ENCODE measurements at regions not wholly inside any gene's neighbourhood (a gene's known extent, or its start where the extent isn't known, plus 50 kb on each side); places are given as distances from the start of the nearest gene placed in this dataset.
"Not testable (repeated sequence)": the region's sequence is repeated elsewhere in the genome, so short reads cannot be mapped to it uniquely, and the experiment has no call there.

DNA sequence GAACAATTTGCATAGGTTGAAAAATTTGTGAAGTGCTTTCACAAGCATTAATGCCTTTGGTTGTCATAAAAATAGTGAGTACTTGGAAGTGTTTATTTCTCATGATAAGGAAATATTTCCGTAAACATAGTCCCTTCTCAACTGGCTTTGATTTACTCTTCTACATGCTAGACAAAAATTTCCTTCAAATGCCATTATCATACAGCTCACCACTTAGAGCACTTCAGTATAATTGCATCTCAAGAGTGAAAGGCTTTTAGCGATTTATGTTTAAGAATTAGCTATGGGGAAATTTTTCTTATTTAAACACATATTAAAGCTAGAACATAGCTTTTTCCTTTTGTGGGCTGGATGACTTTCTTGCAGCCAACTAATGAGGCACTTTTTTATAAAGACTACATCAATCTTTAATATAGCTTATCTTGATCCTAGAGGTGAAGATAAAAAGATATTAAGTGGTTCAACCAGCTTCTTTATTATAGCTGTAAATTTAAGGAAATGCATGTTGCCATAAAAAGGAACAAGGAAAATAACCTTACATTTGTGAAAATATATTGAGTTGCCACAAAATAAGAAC is 656.8 kb downstream of the SLITRK6 start:
- ATAC-seq: no peak
- no peaks in the 10 kb centered on the region for H3K27me3 Mint-ChIP-seq
- no peak overlapping the region for H3K27ac Mint-ChIP-seq
- DNase-seq (ENCODE audit: low spot score): no peak
- peaks cover 14% of the 10 kb centered on the region for H3K9me3 Mint-ChIP-seq
- H3K4me3 Mint-ChIP-seq: no peak overlapping the region
- peaks cover 4% of the 10 kb centered on the region for H3K36me3 Mint-ChIP-seq
- no peaks in the 10 kb centered on the region for H3K4me1 Mint-ChIP-seq (ENCODE audit: low read depth in 2 of 2)

DNA sequence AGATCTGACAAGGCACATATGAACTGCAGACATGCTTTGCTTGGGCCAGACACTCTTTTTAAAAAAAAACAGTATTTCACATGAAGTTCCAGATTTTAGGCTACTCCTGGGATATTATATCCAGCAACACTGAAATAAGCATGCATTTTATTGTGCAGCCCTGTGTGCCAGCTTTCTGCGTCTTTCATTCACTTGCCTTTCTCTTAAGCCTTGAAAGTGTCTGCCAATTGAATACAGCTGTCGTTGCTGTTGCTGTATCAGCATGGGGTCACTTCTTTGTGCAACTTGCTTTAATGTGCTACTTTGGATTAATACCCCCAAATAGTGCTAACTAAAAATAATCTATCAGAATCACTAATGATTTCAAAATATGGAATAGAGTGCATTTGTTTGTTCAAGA is 657.8 kb downstream of the SLITRK6 start:
- DNase-seq (ENCODE audit: low spot score) (no peak), ATAC-seq (no peak)
- no peak overlapping the region for H3K27ac Mint-ChIP-seq
- H3K36me3 Mint-ChIP-seq: peaks cover 4% of the 10 kb centered on the region
- H3K9me3 Mint-ChIP-seq: peaks cover 14% of the 10 kb centered on the region
- H3K27me3 Mint-ChIP-seq: no peaks in the 10 kb centered on the region
- H3K4me1 Mint-ChIP-seq (ENCODE audit: low read depth in 2 of 2): no peaks in the 10 kb centered on the region
- no peak overlapping the region for H3K4me3 Mint-ChIP-seq

DNA sequence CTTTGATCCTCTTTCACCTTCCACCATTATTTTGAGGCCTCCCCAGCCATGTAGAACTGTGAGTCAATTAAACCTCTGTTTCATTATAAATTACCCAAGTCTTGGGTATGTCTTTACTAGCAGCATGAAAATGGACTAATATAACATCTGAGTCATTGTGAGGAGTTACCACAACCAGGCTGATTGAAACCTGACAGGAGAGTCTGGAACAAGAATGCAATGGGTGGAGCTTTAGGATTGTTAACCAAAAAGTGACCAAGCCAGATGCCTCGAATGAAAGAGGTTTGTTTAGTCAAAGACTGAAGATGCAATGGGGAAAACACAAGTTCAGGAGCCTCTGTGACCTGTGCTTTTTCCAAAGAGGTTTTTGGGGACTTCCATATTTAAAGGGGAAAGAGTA is 659.0 kb downstream of the SLITRK6 start:
- H3K27me3 Mint-ChIP-seq: no peaks in the 10 kb centered on the region
- peaks cover 14% of the 10 kb centered on the region for H3K9me3 Mint-ChIP-seq
- H3K27ac Mint-ChIP-seq: no peak overlapping the region
- H3K4me1 Mint-ChIP-seq (ENCODE audit: low read depth in 2 of 2): no peaks in the 10 kb centered on the region
- ATAC-seq (no peak), DNase-seq (ENCODE audit: low spot score) (no peak)
- H3K36me3 Mint-ChIP-seq: peaks cover 4% of the 10 kb centered on the region
- no peak overlapping the region for H3K4me3 Mint-ChIP-seq

DNA sequence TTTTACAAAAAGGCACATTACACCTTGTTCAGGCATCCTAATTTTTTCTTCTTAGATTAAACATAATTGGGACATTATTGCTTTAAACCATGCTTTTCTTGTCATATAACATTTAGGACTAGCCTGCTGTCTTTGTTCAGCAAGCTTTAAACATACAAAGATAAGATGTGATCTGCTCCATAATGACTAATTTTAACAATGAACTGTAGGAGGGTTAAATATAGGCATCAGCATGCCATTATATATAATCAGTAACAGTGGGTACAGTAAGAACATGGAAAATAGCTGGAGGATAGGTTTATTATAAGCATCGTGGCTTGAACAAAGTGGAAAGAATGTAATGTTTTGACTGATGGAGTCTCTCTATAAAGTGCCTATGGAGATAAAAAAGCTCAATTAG is 661.7 kb downstream of the SLITRK6 start:
- DNase-seq (ENCODE audit: low spot score) (no peak), ATAC-seq (no peak)
- Mint-ChIP-seq H3K36me3 (peaks cover 4% of the 10 kb centered on the region), H3K4me3 (no peak overlapping the region), H3K9me3 (peaks cover 15% of the 10 kb centered on the region), H3K27me3 (no peaks in the 10 kb centered on the region), H3K27ac (no peak overlapping the region), H3K4me1 (ENCODE audit: low read depth in 2 of 2) (no peaks in the 10 kb centered on the region)

DNA sequence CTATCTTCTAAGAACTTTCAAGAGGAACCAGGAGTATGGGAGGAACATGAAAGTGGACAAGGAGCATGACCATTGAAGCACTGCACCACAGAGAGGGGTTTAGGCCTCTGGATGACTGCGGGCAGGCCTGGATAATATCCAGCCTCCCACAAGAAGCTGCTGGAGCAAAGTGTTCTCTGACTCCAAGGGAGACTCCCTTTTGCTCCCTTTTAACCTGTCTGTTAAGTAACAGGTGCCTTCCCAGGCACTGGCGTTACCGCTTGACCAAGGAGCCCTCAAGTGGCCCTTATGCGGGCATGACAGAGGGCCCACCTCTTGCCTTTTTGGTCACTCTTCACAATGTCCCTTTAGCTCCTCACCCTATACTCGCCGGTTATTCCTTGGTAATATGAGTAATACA is 666.2 kb downstream of the SLITRK6 start:
- no peak for DNase-seq (ENCODE audit: low spot score)
- no peaks in the 10 kb centered on the region for H3K27me3 Mint-ChIP-seq
- H3K4me1 Mint-ChIP-seq (ENCODE audit: low read depth in 2 of 2): no peaks in the 10 kb centered on the region
- H3K27ac Mint-ChIP-seq: no peak overlapping the region
- no peak overlapping the region for H3K4me3 Mint-ChIP-seq
- ATAC-seq: no peak
- no peaks in the 10 kb centered on the region for H3K36me3 Mint-ChIP-seq
- peaks cover 5% of the 10 kb centered on the region for H3K9me3 Mint-ChIP-seq

DNA sequence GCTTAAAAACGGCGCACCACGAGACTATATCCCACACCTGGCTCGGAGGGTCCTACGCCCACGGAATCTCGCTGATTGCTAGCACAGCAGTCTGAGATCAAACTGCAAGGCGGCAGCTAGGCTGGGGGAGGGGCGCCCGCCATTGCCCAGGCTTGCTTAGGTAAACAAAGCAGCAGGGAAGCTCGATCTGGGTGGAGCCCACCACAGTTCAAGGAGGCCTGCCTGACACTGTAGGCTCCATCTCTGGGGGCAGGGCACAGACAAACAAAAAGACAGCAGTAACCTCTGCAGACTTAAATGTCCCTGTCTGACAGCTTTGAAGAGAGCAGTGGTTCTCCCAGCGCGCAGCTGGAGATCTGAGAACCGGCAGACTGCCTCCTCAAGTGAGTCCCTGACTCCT is 675.7 kb downstream of the SLITRK6 start:
- not testable (repeated sequence) for H3K9me3 Mint-ChIP-seq; H3K27ac Mint-ChIP-seq; ATAC-seq; H3K4me1 Mint-ChIP-seq (ENCODE audit: low read depth in 2 of 2); DNase-seq (ENCODE audit: low spot score); H3K4me3 Mint-ChIP-seq; H3K36me3 Mint-ChIP-seq; H3K27me3 Mint-ChIP-seq

DNA sequence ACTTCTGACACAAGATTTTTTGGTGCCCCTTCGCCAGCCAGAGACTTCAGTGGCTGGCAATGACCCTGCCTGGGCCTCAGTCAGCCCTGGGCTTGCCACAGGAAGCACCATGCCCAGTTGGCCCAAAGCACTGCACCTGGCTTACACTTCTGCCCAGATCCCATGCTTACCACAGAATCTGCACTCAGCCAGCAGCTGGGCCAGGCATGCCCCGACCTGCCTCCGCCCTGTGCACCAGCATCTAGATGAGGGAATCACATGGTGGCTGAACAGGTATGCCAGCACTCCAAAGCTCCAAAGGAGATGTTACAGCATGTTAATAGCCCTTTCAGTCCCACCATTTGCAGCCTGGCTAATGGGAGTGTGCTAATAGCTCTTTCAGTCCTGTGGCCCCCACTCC is 690.9 kb downstream of the SLITRK6 start:
- peaks cover 18% of the 10 kb centered on the region for H3K9me3 Mint-ChIP-seq
- no peak overlapping the region for H3K4me3 Mint-ChIP-seq
- ATAC-seq (no peak), DNase-seq (ENCODE audit: low spot score) (no peak)
- no peaks in the 10 kb centered on the region for H3K4me1 Mint-ChIP-seq (ENCODE audit: low read depth in 2 of 2)
- H3K27me3 Mint-ChIP-seq: no peaks in the 10 kb centered on the region
- H3K36me3 Mint-ChIP-seq: no peaks in the 10 kb centered on the region
- H3K27ac Mint-ChIP-seq: no peak overlapping the region

DNA sequence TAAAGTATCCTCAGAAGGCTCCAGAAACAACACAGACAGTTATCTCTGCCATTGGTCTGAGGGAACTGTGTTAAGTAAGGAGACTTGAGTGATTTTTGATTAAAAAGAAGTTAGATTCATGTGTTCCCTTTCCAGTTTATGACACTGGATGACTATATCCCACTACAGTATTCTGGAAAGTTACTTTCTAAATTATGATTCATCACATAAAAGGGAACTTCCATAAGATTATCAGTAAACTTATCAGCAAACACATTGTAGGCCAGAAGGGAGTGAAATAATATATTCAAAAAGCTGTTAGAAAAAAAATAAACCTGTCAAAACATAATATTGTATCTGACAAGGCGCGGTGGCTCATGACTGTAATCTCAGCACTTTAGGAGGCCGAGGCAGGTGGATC is 700.0 kb downstream of the SLITRK6 start:
- ATAC-seq (no peak), DNase-seq (ENCODE audit: low spot score) (no peak)
- Mint-ChIP-seq H3K27ac (no peak overlapping the region), H3K27me3 (no peaks in the 10 kb centered on the region), H3K4me1 (ENCODE audit: low read depth in 2 of 2) (no peaks in the 10 kb centered on the region), H3K4me3 (no peak overlapping the region), H3K36me3 (peaks cover 8% of the 10 kb centered on the region), H3K9me3 (peaks cover 21% of the 10 kb centered on the region)

DNA sequence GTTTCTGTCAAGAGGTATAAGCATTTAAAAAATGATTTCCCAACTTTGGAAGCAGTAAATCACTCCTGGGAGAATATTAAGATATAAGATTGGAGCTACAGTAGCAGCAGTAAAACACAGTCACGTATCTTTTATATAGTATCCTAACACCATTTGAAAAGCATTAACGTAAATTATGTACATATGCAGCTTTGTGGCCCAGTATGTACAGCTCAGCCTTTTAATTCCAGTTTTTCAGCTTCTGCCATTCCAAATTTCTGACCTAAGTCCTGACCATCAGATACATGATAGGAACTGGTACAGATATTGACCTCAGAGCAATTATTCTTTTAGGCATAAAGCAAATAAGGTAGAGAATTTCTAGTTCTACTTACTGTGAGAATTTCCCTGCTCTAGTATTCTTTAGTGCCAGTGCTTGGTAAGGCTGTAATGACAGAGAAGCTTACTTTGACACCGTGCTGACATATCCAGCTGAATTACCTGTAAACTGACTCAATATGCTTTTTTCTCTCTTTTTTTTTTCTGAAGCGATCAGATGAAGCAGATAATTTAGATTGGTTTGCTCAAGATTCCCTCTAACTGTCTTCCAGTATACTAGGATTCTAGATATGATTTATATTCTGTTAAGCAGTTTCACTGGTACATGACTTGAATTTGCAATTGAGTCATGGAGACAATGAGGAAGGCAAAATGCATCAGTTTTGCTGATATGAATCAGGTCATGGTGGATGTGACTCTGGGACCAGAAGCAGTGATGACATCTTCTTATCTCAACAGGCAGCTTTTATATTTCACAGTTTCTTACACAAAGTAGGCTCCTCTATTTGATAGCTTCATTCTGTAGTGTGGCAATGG is 703.6 kb downstream of the SLITRK6 start:
- ATAC-seq (no peak), DNase-seq (ENCODE audit: low spot score) (no peak)
- Mint-ChIP-seq H3K27ac (no peak overlapping the region), H3K4me3 (no peak overlapping the region), H3K36me3 (peaks cover 15% of the 10 kb centered on the region), H3K27me3 (no peaks in the 10 kb centered on the region), H3K4me1 (ENCODE audit: low read depth in 2 of 2) (no peaks in the 10 kb centered on the region), H3K9me3 (peaks cover 20% of the 10 kb centered on the region)

DNA sequence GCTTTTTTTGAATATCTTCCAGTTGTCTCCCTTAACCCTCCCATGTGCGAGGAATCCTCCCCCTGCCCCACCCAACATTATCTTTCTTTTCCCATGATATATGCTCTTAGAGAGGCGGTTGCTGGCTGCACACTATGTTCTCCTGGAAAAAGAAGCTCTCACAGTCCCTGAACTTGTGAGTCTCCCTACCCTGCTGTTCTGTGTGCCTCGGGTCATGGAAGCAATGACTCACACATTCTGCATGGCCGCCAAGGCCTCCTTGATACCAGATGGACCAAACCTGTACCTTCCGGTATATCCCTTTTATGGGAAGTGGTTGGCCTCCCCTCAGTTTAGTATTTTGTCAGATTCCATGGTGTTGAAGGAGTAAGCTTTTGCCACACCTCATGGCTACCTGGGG is 705.4 kb downstream of the SLITRK6 start:
- Mint-ChIP-seq H3K4me1 (ENCODE audit: low read depth in 2 of 2) (no peaks in the 10 kb centered on the region), H3K9me3 (peaks cover 13% of the 10 kb centered on the region), H3K4me3 (no peak overlapping the region), H3K27me3 (no peaks in the 10 kb centered on the region), H3K36me3 (peaks cover 11% of the 10 kb centered on the region), H3K27ac (no peak overlapping the region)
- ATAC-seq (no peak), DNase-seq (ENCODE audit: low spot score) (no peak)

DNA sequence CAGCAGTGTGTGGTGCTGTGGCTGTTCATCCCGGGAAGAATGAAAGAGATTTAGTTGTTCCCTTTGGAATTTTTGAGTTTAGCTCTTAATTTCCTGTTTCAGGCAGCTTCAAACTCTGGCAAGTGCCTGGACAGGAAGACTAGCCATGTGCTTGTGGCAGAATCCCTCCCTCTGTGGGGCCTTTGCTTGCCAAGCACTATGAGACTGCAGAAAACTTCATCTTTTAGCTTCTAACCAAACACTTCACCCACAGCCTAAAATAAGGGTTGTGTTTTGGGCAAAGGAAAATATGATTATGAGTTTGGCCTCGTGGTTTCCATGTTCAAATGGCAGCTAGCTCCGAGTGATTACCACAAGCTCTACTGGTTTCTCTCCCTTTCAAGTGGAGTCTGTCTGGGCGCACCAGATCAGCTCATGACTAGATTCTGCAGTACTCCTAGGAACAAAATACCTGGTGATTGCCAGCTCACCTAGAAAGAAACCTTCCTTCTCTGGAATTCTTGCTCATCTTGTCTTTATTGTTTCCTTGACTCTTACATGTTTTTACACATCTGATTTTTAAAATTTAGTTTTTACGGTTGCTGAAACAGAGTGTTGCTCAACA is 707.5 kb downstream of the SLITRK6 start:
- Mint-ChIP-seq H3K4me3 (no peak overlapping the region), H3K36me3 (peaks cover 11% of the 10 kb centered on the region), H3K27ac (no peak overlapping the region), H3K4me1 (ENCODE audit: low read depth in 2 of 2) (no peaks in the 10 kb centered on the region), H3K9me3 (peaks cover 13% of the 10 kb centered on the region), H3K27me3 (no peaks in the 10 kb centered on the region)
- ATAC-seq: no peak
- no peak for DNase-seq (ENCODE audit: low spot score)

DNA sequence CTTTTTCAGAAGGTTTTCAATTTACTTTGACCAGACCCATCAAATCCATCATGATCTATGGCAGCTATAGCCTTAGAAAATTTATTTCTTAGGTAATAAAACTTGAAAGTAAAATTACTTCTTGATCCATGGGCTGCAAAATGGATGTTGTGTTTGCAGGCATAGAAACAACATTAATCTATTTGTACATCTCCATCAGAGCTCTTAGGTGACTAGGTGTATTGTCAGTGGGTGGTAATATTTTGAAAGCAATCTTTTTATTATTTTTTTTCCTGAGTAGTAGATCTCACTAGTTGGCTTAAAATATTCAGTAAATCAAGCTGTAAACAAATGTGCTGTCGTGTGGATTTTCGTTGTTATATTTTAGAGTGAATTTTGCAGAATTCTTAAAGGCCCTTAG is 710.0 kb downstream of the SLITRK6 start:
- H3K4me1 Mint-ChIP-seq (ENCODE audit: low read depth in 2 of 2): no peaks in the 10 kb centered on the region
- H3K27ac Mint-ChIP-seq: no peak overlapping the region
- DNase-seq (ENCODE audit: low spot score) (no peak), ATAC-seq (no peak)
- H3K9me3 Mint-ChIP-seq: peaks cover 9% of the 10 kb centered on the region
- no peak overlapping the region for H3K4me3 Mint-ChIP-seq
- H3K27me3 Mint-ChIP-seq: no peaks in the 10 kb centered on the region
- H3K36me3 Mint-ChIP-seq: peaks cover 7% of the 10 kb centered on the region

DNA sequence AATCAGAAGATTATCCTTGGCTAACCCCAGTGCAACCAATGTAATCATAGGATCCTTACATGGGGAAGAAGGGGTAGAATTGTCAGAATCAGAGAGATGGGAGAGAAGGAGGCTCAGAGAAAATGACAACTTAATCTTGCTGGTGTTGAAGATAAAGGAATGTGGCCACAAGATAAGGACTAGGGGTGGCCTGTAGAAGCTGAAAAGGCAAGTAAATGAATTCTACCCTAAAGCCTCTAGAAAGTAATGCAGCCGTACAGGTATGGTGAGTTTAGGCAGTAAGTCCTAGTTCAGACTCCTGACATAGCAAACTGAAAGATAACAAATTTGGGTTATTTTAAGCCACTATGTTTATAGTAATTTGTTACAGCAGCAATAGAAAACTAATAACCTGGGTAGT is 718.5 kb downstream of the SLITRK6 start:
- Mint-ChIP-seq H3K36me3 (no peaks in the 10 kb centered on the region), H3K27me3 (no peaks in the 10 kb centered on the region), H3K9me3 (peaks cover 8% of the 10 kb centered on the region), H3K4me3 (no peak overlapping the region), H3K27ac (no peak overlapping the region), H3K4me1 (ENCODE audit: low read depth in 2 of 2) (no peaks in the 10 kb centered on the region)
- DNase-seq (ENCODE audit: low spot score): no peak
- no peak for ATAC-seq

DNA sequence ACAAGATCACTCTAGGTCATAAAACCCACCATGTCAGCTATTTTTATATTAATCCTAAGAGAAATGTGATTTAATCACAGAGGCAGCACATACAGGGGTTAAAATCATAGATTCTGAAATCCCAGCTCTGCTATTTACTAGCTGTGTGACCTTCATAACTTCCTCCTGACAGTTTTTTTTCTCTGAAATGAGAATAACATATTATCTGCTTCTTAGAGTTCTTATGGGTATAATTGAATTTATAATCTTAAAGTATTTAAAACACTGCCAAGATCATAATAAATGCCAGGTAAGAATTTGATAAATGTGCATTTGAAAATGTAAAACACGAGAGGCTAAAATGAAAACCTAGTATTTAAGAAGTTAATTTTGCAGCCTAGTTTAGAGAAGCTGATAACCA is 722.9 kb downstream of the SLITRK6 start:
- H3K27me3 Mint-ChIP-seq: no peaks in the 10 kb centered on the region
- DNase-seq (ENCODE audit: low spot score): no peak
- no peak overlapping the region for H3K4me3 Mint-ChIP-seq
- no peak for ATAC-seq
- peaks cover 9% of the 10 kb centered on the region for H3K9me3 Mint-ChIP-seq
- H3K4me1 Mint-ChIP-seq (ENCODE audit: low read depth in 2 of 2): no peaks in the 10 kb centered on the region
- no peaks in the 10 kb centered on the region for H3K36me3 Mint-ChIP-seq
- no peak overlapping the region for H3K27ac Mint-ChIP-seq
